HepG2 (cell line): ENCODE measurements at regions not wholly inside any gene's neighbourhood (a gene's known extent, or its start where the extent isn't known, plus 50 kb on each side); places are given as distances from the start of the nearest gene placed in this dataset.

ENCODE experiments used
- CHD2 ChIP-seq: IDR thresholded peaks from 2 replicates; pipeline ENCODE4 v1.6.1; 2011; ENCODE audit warnings: low read depth, low read length, improper control_type of control experiment
- FOXM1 ChIP-seq: sonication (generic); formaldehyde crosslinking; IDR thresholded peaks from 2 replicates; pipeline ENCODE4 v1.5.0; 2020; ENCODE audit warnings: missing genetic modification reagents
- HNF1A ChIP-seq, 2 experiments: sonication (generic) in 1 of 2; formaldehyde crosslinking in 1 of 2; IDR thresholded peaks; 2 replicates each; pipeline versions ENCODE4 v1.4.0 to v1.6.1; 2016 to 2020; ENCODE audit warnings: borderline replicate concordance in 1 of 2, low read depth in 1 of 2, mild to moderate bottlenecking in 1 of 2, missing genetic modification reagents in 1 of 2
- IRF2 ChIP-seq: IDR thresholded peaks from 2 replicates; pipeline ENCODE4 v1.6.1; 2018; ENCODE audit warnings: missing genetic modification reagents, missing compliant biosample characterization
- MYNN ChIP-seq: sonication (generic); formaldehyde crosslinking; IDR thresholded peaks from 2 replicates; pipeline ENCODE4 v1.4.0; 2020; ENCODE audit warnings: mild to moderate bottlenecking, low read depth, missing genetic modification reagents
- NR2C2 ChIP-seq: sonication (generic); formaldehyde crosslinking; IDR thresholded peaks from 2 replicates; pipeline ENCODE4 v1.4.0; 2020; ENCODE audit warnings: missing genetic modification reagents, mild to moderate bottlenecking, moderate library complexity, borderline replicate concordance
- ZNF121 ChIP-seq: sonication (generic); formaldehyde crosslinking; IDR thresholded peaks from 2 replicates; pipeline ENCODE4 v1.5.0; 2020; ENCODE audit warnings: mild to moderate bottlenecking, missing genetic modification reagents
- TF ChIP-seq, protein P1 (sequence below): sonication (generic); formaldehyde crosslinking; IDR thresholded peaks from 2 replicates; pipeline ENCODE4 v1.5.0; 2020; ENCODE audit warnings: mild to moderate bottlenecking, missing genetic modification reagents, moderate library complexity
- TF ChIP-seq, protein P2 (sequence below): sonication (generic); formaldehyde crosslinking; IDR thresholded peaks from 2 replicates; pipeline ENCODE4 v1.5.1; 2020; ENCODE audit warnings: missing genetic modification reagents, mild to moderate bottlenecking, borderline replicate concordance

- no peak for TF ChIP-seq FOXM1 (CRISPR knock-in tag)
- no peak for TF ChIP-seq MYNN (CRISPR knock-in tag)
- no peak for TF ChIP-seq CHD2
- no peak for TF ChIP-seq HNF1A (IDR thresholded peaks at IDR 0.05; ENCODE audit: low read depth)
- TF ChIP-seq HNF1A (CRISPR knock-in tag; IDR thresholded peaks at IDR 0.05; ENCODE audit: borderline replicate concordance): no peak
- TF ChIP-seq, protein P1, sequence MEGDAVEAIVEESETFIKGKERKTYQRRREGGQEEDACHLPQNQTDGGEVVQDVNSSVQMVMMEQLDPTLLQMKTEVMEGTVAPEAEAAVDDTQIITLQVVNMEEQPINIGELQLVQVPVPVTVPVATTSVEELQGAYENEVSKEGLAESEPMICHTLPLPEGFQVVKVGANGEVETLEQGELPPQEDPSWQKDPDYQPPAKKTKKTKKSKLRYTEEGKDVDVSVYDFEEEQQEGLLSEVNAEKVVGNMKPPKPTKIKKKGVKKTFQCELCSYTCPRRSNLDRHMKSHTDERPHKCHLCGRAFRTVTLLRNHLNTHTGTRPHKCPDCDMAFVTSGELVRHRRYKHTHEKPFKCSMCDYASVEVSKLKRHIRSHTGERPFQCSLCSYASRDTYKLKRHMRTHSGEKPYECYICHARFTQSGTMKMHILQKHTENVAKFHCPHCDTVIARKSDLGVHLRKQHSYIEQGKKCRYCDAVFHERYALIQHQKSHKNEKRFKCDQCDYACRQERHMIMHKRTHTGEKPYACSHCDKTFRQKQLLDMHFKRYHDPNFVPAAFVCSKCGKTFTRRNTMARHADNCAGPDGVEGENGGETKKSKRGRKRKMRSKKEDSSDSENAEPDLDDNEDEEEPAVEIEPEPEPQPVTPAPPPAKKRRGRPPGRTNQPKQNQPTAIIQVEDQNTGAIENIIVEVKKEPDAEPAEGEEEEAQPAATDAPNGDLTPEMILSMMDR: no peak
- TF ChIP-seq NR2C2 (CRISPR knock-in tag): no peak
- no peak for TF ChIP-seq ZNF121 (CRISPR knock-in tag)
- TF ChIP-seq, protein P2, sequence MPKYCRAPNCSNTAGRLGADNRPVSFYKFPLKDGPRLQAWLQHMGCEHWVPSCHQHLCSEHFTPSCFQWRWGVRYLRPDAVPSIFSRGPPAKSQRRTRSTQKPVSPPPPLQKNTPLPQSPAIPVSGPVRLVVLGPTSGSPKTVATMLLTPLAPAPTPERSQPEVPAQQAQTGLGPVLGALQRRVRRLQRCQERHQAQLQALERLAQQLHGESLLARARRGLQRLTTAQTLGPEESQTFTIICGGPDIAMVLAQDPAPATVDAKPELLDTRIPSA (CRISPR knock-in tag): no peak
- no peak for TF ChIP-seq IRF2
Observed at GRCh38 chrX:39758791-39759525, 338.8 kb downstream of the BCOR start.
